A549 (cell line): ENCODE measurements at regions not wholly inside any gene's neighbourhood (a gene's known extent, or its start where the extent isn't known, plus 50 kb on each side); places are given as distances from the start of the nearest gene placed in this dataset.
A peak's percentile ranks its signal among the peaks of the same experiment; 100 is the strongest.

Experiments
- ATAC-seq, 2 experiments: fragments of 200-7000 bp in 1 of 2; fragments of >200 bp in 1 of 2; cut with Nextera tagmentation in 1 of 2; cut with Tn5 transposase in 1 of 2; 3 replicates each; pipeline versions ENCODE4 v1.8.0 to v1.9.1; 2018 to 2020; ENCODE audit warnings: mild to moderate bottlenecking in 1 of 2, moderate library complexity in 1 of 2
- CTCF ChIA-PET: fragments of 300-600 bp; sonication (Branson Sonifier 250); formaldehyde crosslinking; extraction: SDS; loops from one replicate; lab custom pipeline; 2021; ENCODE audit warnings: antibody characterized with exemption, inconsistent platforms; lab: Yijun Ruan, JAX
- POLR2A ChIA-PET: fragments of 350-600 bp; formaldehyde crosslinking; extraction: SDS; loops from one replicate; lab custom pipeline; 2021; ENCODE audit warnings: antibody characterized with exemption, inconsistent platforms; lab: Yijun Ruan, JAX
- DNase-seq, 2 experiments: peaks; one replicate each; pipeline versions ENCODE4 v3.0.0 to v3.0.0-alpha.2; 2011 to 2016; ENCODE audit warnings: low read depth in 1 of 2, low spot score in 1 of 2
- FAIRE-seq: peaks from 2 replicates; lab custom pipeline; 2011; peaks lifted over from hg19 to GRCh38; lab: Jason Lieb, UNC
- H3K27ac ChIP-seq, 2 experiments: fragments of >200 bp; sonication (Bioruptor Twin); formaldehyde crosslinking; 3 replicates each; pipeline ENCODE4 v1.5.1; 2016 to 2017
- H3K4me1 ChIP-seq: fragments of >200 bp; sonication (Bioruptor Twin); formaldehyde crosslinking; 3 replicates; pipeline ENCODE4 v1.6.1; 2016
- H3K4me2 ChIP-seq: fragments of >200 bp; sonication (Bioruptor Twin); formaldehyde crosslinking; 3 replicates; pipeline ENCODE4 v1.6.1; 2016
- H3K4me3 ChIP-seq: fragments of >200 bp; sonication (Bioruptor Twin); formaldehyde crosslinking; 3 replicates; pipeline ENCODE4 v1.5.1; 2016
- H3K9me3 ChIP-seq: fragments of >200 bp; sonication (Bioruptor Twin); formaldehyde crosslinking; 3 replicates; pipeline ENCODE4 v1.6.1; 2016
- CHD2 ChIP-seq: fragments of 150-350 bp; IDR thresholded peaks from 2 replicates; pipeline ENCODE4 v1.6.1; 2014; ENCODE audit warnings: low read length; ENCODE audit not compliant: partially characterized antibody
- EHF ChIP-seq: fragments of 250-450 bp; sonication (Bioruptor Pico); IDR thresholded peaks from 2 replicates; pipeline ENCODE4 v1.5.0; 2020; ENCODE audit warnings: mild to moderate bottlenecking
- HOXB5 ChIP-seq: fragments of 250-450 bp; sonication (Bioruptor Pico); IDR thresholded peaks from 2 replicates; pipeline ENCODE4 v1.5.0; 2020; ENCODE audit warnings: mild to moderate bottlenecking, moderate library complexity
- KDM1A ChIP-seq: fragments of 200-600 bp; sonication (generic); IDR thresholded peaks from 2 replicates; pipeline ENCODE4 v1.6.1; 2016; ENCODE audit warnings: low read depth, mild to moderate bottlenecking
- MAFK ChIP-seq: fragments of 450-650 bp; IDR thresholded peaks from 2 replicates; pipeline ENCODE4 v1.6.1; 2014; ENCODE audit not compliant: partially characterized antibody
- NFE2L2 ChIP-seq: fragments of 150-350 bp; conservative IDR thresholded peaks from 2 replicates; pipeline ENCODE4 v1.6.1; 2014; ENCODE audit warnings: low read length
- NPAS2 ChIP-seq: fragments of 250-450 bp; sonication (Bioruptor Pico); IDR thresholded peaks from 2 replicates; pipeline ENCODE4 v1.8.0; 2022; ENCODE audit warnings: mild to moderate bottlenecking, moderate library complexity, borderline replicate concordance
- NR3C1 ChIP-seq: fragments of >200 bp; sonication (Bioruptor Twin); formaldehyde crosslinking; IDR thresholded peaks from 3 replicates; pipeline ENCODE4 v1.6.1; 2017
- RARB ChIP-seq: fragments of 250-450 bp; sonication (Bioruptor Pico); IDR thresholded peaks from 2 replicates; pipeline ENCODE4 v1.8.0; 2021; ENCODE audit warnings: mild to moderate bottlenecking, moderate library complexity
- RCOR1 ChIP-seq: fragments of 150-350 bp; IDR thresholded peaks from 2 replicates; pipeline ENCODE4 v1.6.1; 2014; ENCODE audit warnings: antibody characterized with exemption, low read length, low read depth
- SMC3 ChIP-seq: fragments of >200 bp; sonication (Bioruptor Twin); formaldehyde crosslinking; IDR thresholded peaks from 3 replicates; pipeline ENCODE4 v1.6.1; 2018; ENCODE audit warnings: inconsistent platforms
- ZFP36 ChIP-seq: fragments of 450-650 bp; IDR thresholded peaks from 2 replicates; pipeline ENCODE4 v1.6.1; 2014; ENCODE audit warnings: borderline replicate concordance; ENCODE audit not compliant: partially characterized antibody
- WGBS: methylation state at CpG from one replicate; pipeline ENCODE4 v1.1.6; 2017; ENCODE audit errors: missing lambda C conversion rate; 5-methylcytosine and 5-hydroxymethylcytosine counted together
- TF ChIP-seq, protein P1 (sequence below): fragments of >200 bp; sonication (Bioruptor Twin); formaldehyde crosslinking; IDR thresholded peaks from 3 replicates; pipeline ENCODE4 v1.6.1; 2016
- TF ChIP-seq, protein P2 (sequence below): fragments of 150-350 bp; IDR thresholded peaks from 2 replicates; pipeline ENCODE4 v1.6.1; 2014; ENCODE audit warnings: low read depth, mild to moderate bottlenecking, low read length
- TF ChIP-seq, protein P3 (sequence below): IDR thresholded peaks from 2 replicates; pipeline ENCODE4 v1.6.1; 2012

DNA sequence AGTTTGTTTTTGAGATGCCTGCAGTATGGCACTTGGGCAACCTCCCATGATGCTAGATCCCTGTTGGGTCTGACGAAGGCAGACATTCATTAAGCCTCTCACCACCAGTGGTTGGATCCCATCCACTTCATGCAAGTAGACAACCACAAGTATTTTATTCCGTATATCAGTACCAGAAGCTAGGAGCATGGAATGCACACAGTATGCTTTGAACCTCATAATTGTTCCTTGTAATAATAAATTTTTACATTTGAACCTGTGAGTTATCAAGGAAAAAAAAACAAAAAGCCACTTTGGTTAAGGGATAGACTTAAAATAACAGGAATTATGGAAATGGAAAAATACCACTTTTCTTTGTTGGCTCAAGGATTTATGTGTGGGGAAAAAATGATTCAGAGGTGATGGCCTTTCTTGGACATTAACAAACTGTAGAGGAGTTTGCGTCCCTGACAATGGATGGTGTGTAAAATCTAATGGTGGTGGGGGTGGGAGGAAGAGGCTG lies 107.1 kb upstream of the KCNJ16 start:
- no peak overlapping the region for H3K4me3 ChIP-seq
- ATAC-seq (no peak), FAIRE-seq (no peak), DNase-seq (no peak)
- no peaks in the 10 kb centered on the region for H3K4me1 ChIP-seq
- 63% methylated on average over 3 of the region's 3 CpGs for WGBS
- peaks cover 20% of the 10 kb centered on the region; the same call in 2 of the 3 replicates for H3K9me3 ChIP-seq
- H3K4me2 ChIP-seq, result no peak overlapping the region
- TF ChIP-seq NPAS2, result no peak
- TF ChIP-seq, protein P1, sequence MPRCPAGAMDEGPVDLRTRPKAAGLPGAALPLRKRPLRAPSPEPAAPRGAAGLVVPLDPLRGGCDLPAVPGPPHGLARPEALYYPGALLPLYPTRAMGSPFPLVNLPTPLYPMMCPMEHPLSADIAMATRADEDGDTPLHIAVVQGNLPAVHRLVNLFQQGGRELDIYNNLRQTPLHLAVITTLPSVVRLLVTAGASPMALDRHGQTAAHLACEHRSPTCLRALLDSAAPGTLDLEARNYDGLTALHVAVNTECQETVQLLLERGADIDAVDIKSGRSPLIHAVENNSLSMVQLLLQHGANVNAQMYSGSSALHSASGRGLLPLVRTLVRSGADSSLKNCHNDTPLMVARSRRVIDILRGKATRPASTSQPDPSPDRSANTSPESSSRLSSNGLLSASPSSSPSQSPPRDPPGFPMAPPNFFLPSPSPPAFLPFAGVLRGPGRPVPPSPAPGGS, result no peak
- no peak for TF ChIP-seq NR3C1
- TF ChIP-seq ZFP36, result no peak
- no peak for TF ChIP-seq CHD2
- TF ChIP-seq SMC3, result no peak
- TF ChIP-seq, protein P2, sequence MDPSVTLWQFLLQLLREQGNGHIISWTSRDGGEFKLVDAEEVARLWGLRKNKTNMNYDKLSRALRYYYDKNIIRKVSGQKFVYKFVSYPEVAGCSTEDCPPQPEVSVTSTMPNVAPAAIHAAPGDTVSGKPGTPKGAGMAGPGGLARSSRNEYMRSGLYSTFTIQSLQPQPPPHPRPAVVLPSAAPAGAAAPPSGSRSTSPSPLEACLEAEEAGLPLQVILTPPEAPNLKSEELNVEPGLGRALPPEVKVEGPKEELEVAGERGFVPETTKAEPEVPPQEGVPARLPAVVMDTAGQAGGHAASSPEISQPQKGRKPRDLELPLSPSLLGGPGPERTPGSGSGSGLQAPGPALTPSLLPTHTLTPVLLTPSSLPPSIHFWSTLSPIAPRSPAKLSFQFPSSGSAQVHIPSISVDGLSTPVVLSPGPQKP, result no peak
- CTCF ChIA-PET, result no interaction called here
- POLR2A ChIA-PET, result no interaction called here
- H3K27ac ChIP-seq, result no peak overlapping the region

DNA sequence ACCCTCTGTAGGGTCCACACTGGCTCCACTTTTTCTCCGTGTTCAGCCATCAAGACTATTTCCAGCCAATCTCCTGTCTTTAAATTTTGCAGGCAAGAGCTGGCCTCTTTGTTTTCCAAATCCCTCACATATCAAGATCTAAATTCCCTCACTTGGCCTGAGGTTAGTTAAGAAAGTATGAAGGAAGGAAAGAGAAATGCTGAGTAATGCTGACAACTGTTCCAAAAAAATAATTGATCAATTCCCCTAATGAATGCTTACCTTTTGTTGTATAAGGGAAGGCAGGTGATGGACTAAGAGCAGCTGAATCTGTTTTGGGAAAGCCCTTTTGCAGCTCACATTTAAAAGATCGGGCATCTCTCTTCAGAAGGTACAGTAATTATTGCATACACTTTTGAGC lies 105.1 kb upstream of the KCNJ16 start:
- no peak for FAIRE-seq

DNA sequence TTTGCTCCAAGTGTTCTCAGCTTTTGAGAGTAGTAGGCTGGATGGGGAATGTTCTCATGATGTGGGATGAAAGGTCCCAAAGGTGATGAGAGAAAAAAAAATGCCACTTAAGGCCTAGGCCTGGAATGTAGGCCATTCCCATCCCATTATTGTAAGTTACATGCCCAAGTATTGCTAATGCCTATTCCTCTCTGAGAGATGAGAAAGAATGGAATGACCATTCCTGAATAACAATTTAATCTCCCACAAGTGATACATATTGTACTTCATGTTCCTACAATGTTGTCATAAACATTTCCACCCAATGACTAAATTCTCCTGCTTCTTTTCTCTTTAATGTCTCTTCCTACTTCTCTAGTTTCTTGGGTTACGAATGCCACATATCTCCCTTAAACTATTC lies 102.8 kb upstream of the KCNJ16 start:
- no peak for TF ChIP-seq RCOR1
- ATAC-seq, result no peak
- FAIRE-seq, result no peak
- H3K27ac ChIP-seq, result no peak overlapping the region
- ChIA-PET CTCF (no interaction called here), POLR2A (no interaction called here)
- 67% methylated on average over 1 of the region's 1 CpG for WGBS
- no peaks in the 10 kb centered on the region for H3K4me1 ChIP-seq
- H3K4me3 ChIP-seq, result no peak overlapping the region
- no peak overlapping the region for H3K4me2 ChIP-seq
- no peaks in the 10 kb centered on the region for H3K9me3 ChIP-seq
- no peak for DNase-seq

More for the DNA sequence above, 105.1 kb upstream of the KCNJ16 start:
- Histone ChIP-seq H3K4me3 (no peak overlapping the region), H3K27ac (0 out of 6 replicates have a peak overlapping the region, but pooled peaks of 1 of the 2 experiments have one; percentile 10), H3K9me3 (peaks cover 13% of the 10 kb centered on the region; the same call in 2 of the 3 replicates), H3K4me1 (no peaks in the 10 kb centered on the region), H3K4me2 (no peak overlapping the region)
- WGBS, result 77% methylated on average over 2 of the region's 2 CpGs
- CTCF ChIA-PET, result interaction anchor here (0.8 kb wide), 1 partner anchor 9 kb away, joined by 3 read pairs; no protein-coding TSS in a partner anchor
- TF ChIP-seq EHF (CRISPR knock-in tag), result no peak
- peak; percentile 33 for TF ChIP-seq MAFK
- POLR2A ChIA-PET, result no interaction called here
- ATAC-seq, result no peak
- no peak for DNase-seq

DNA sequence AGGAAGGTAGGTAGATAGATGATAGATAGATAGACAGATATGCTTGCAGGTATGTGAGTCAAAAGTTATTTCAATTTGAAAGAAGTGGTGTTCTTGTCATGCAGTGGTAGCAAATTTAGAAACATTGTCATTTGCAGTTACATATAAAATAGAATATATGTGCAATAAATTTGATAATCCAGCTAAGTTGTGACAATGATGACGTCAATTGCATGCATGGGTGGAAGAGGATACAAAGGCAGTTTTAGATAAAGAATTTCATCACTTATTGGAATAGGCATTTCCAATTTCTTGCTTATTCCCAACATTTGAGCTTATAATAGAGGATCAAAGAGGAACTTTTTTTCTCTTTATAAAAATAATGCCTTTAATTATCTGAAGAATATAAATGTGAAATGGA lies 99.2 kb upstream of the KCNJ16 start:
- no peak for DNase-seq
- H3K9me3 ChIP-seq, result no peaks in the 10 kb centered on the region
- ChIA-PET POLR2A (no interaction called here), CTCF (no interaction called here)
- H3K4me1 ChIP-seq, result no peaks in the 10 kb centered on the region
- no peak for FAIRE-seq
- WGBS, result 51% methylated on average over 1 of the region's 1 CpG
- no peak overlapping the region for H3K4me3 ChIP-seq
- no peak for ATAC-seq
- H3K27ac ChIP-seq, result no peak overlapping the region
- H3K4me2 ChIP-seq, result no peak overlapping the region
- TF ChIP-seq, protein P3, sequence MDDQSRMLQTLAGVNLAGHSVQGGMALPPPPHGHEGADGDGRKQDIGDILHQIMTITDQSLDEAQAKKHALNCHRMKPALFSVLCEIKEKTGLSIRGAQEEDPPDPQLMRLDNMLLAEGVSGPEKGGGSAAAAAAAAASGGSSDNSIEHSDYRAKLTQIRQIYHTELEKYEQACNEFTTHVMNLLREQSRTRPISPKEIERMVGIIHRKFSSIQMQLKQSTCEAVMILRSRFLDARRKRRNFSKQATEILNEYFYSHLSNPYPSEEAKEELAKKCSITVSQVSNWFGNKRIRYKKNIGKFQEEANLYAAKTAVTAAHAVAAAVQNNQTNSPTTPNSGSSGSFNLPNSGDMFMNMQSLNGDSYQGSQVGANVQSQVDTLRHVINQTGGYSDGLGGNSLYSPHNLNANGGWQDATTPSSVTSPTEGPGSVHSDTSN, result no peak
- no peak for TF ChIP-seq NFE2L2
- no peak for TF ChIP-seq HOXB5 (CRISPR knock-in tag)
- no peak for TF ChIP-seq RARB (CRISPR knock-in tag)
- no peak for TF ChIP-seq KDM1A
